ENCODE measurements at regions not wholly inside any gene's neighbourhood (a gene's known extent, or its start where the extent isn't known, plus 50 kb on each side); places are given as distances from the start of the nearest gene placed in this dataset.

GRCh38 chr10:88057720-88058119 is 194.3 kb downstream of the PTEN start:
- TF ChIP-seq MAX (IDR thresholded peaks at IDR 0.05; ENCODE audit: low read depth, low read length), result no peak
- no peak for TF ChIP-seq MXI1 (IDR thresholded peaks at IDR 0.05; ENCODE audit: low read depth, low read length)
- no peak for TF ChIP-seq NBN (IDR thresholded peaks at IDR 0.05)
- TF ChIP-seq CTCF (IDR thresholded peaks at IDR 0.05 in 2 of 3, conservative IDR thresholded peaks at IDR 0.05 in 1 of 3; ENCODE audit: control insufficient read depth in 2 of 3, extremely low read depth in 1 of 3, insufficient read depth in 1 of 3, low read depth in 3 of 3, low read length in 3 of 3), result no peak
- TF ChIP-seq RAD51 (IDR thresholded peaks at IDR 0.05), result no peak
- TF ChIP-seq ATF7 (IDR thresholded peaks at IDR 0.05; ENCODE audit: low read depth), result no peak
- TF ChIP-seq YY1 (IDR thresholded peaks at IDR 0.05; ENCODE audit: low read depth, low read length), result no peak
- TF ChIP-seq JUND (IDR thresholded peaks at IDR 0.05; ENCODE audit: low read depth, low read length), result no peak

Data from GM12878 (cell line).